ENCODE measurements at regions not wholly inside any gene's neighbourhood (a gene's known extent, or its start where the extent isn't known, plus 50 kb on each side); places are given as distances from the start of the nearest gene placed in this dataset.

GRCh38 chr4:38308728-38309311 lies 348.6 kb downstream of the PTTG2 start:
- no peak for TF ChIP-seq CTCF (conservative IDR thresholded peaks at IDR 0.05; ENCODE audit: low read depth, low read length)
- TF ChIP-seq EZH2 (IDR thresholded peaks at IDR 0.05; ENCODE audit: borderline replicate concordance, low read depth, low read length, poor library complexity, severe bottlenecking) = no peak

All from A673 (cell line).